H1 (cell line): ENCODE measurements at regions not wholly inside any gene's neighbourhood (a gene's known extent, or its start where the extent isn't known, plus 50 kb on each side); places are given as distances from the start of the nearest gene placed in this dataset.

Experiments
- CTCF ChIA-PET: fragments of 300-600 bp; sonication (Branson Sonifier 250); formaldehyde crosslinking; loops from one replicate; lab custom pipeline; 2021; ENCODE audit not compliant: partially characterized antibody; lab: Charles Lee
- POLR2A ChIA-PET: fragments of 300-600 bp; sonication (Branson Sonifier 250); formaldehyde crosslinking; loops from one replicate; lab custom pipeline; 2021; ENCODE audit warnings: inconsistent platforms; ENCODE audit not compliant: partially characterized antibody; lab: Charles Lee
- DNase-seq, 2 experiments: peaks; one replicate each; pipeline versions ENCODE4 v3.0.0 to v3.0.0-alpha.2; 2010 to 2022; ENCODE audit warnings: low spot score in 2 of 2, low read depth in 1 of 2, mixed read lengths in 1 of 2
- FAIRE-seq: peaks from 2 replicates; lab custom pipeline; 2011; peaks lifted over from hg19 to GRCh38; lab: Jason Lieb, UNC
- H2AFZ ChIP-seq: 2 replicates; pipeline ENCODE4 v1.8.1; 2012; ENCODE audit warnings: low read length, inconsistent platforms
- H2AK5ac ChIP-seq: 2 replicates; pipeline ENCODE4 v1.6.1; 2013; ENCODE audit warnings: low read depth, low read length
- H2BK120ac ChIP-seq: replicated peaks from 2 replicates; pipeline ENCODE3; 2013; ENCODE audit warnings: low read depth, low read length, inconsistent platforms
- H2BK12ac ChIP-seq: 2 replicates; pipeline ENCODE4 v1.6.1; 2013; ENCODE audit warnings: low read depth, low read length
- H2BK15ac ChIP-seq: 2 replicates; pipeline ENCODE4 v1.6.1; 2013; ENCODE audit warnings: low read length
- H2BK20ac ChIP-seq: 2 replicates; pipeline ENCODE4 v1.6.1; 2013; ENCODE audit warnings: low read length
- H2BK5ac ChIP-seq: 2 replicates; pipeline ENCODE4 v1.6.1; 2013; ENCODE audit warnings: low read depth, low read length
- H3K14ac ChIP-seq: 2 replicates; pipeline ENCODE4 v1.6.1; 2013; ENCODE audit warnings: inconsistent platforms; ENCODE audit not compliant: insufficient read length
- H3K18ac ChIP-seq: 2 replicates; pipeline ENCODE4 v1.6.1; 2013; ENCODE audit warnings: low read length; ENCODE audit errors: extremely low read depth
- H3K23ac ChIP-seq: 2 replicates; pipeline ENCODE4 v1.6.1; 2013; ENCODE audit warnings: inconsistent platforms; ENCODE audit not compliant: insufficient read length
- H3K23me2 ChIP-seq: 2 replicates; pipeline ENCODE4 v1.6.1; 2013; ENCODE audit warnings: low read depth, low read length
- H3K27ac ChIP-seq: 2 replicates; pipeline ENCODE4 v1.6.1; 2011; ENCODE audit warnings: low read depth, low read length, inconsistent platforms
- H3K27me3 ChIP-seq, 4 experiments: replicated peaks in 1 of 4; 1 replicate in 1 of 4; 2 replicates in 3 of 4; pipeline versions ENCODE4 v1.6.1 to v1.8.1; 2011 to 2013; ENCODE audit warnings: low read length in 3 of 4, mild to moderate bottlenecking in 3 of 4, inconsistent platforms in 2 of 4, mixed read lengths in 2 of 4, moderate library complexity in 1 of 4; ENCODE audit not compliant: control insufficient read depth in 3 of 4, insufficient read depth in 3 of 4; ENCODE audit errors: extremely low read depth in 1 of 4
- H3K36me3 ChIP-seq, 4 experiments: 2 replicates each; pipeline versions ENCODE4 v1.6.1 to v1.8.1; 2011 to 2013; ENCODE audit warnings: mild to moderate bottlenecking in 4 of 4, low read length in 3 of 4, moderate library complexity in 2 of 4, control low read depth in 1 of 4, inconsistent platforms in 1 of 4; ENCODE audit not compliant: insufficient read depth in 4 of 4, control insufficient read depth in 2 of 4
- H3K4ac ChIP-seq: replicated peaks from 2 replicates; pipeline ENCODE3; 2013; ENCODE audit warnings: low read length, low read depth, mixed read lengths, inconsistent platforms; ENCODE audit not compliant: insufficient read length
- H3K4me1 ChIP-seq, 4 experiments: replicated peaks in 1 of 4; 1 replicate in 1 of 4; 2 replicates in 3 of 4; pipeline versions ENCODE4 v1.6.1 to v1.8.1; 2011 to 2013; ENCODE audit warnings: low read length in 3 of 4, inconsistent platforms in 2 of 4, mixed read lengths in 1 of 4; ENCODE audit not compliant: insufficient read depth in 4 of 4, control insufficient read depth in 3 of 4
- H3K4me2 ChIP-seq, 2 experiments: 2 replicates each; pipeline versions ENCODE4 v1.6.1 to v1.8.1; 2011 to 2013; ENCODE audit warnings: low read depth in 2 of 2, low read length in 2 of 2, control low read depth in 1 of 2, inconsistent platforms in 1 of 2, mild to moderate bottlenecking in 1 of 2; ENCODE audit not compliant: insufficient read depth in 1 of 2
- H3K4me3 ChIP-seq, 4 experiments: fragments of 200-600, 300-600 bp in 1 of 4; sonication (generic), shearing (Covaris generic), sonication (Bioruptor Twin) in 1 of 4; 2 replicates each; pipeline versions ENCODE4 v1.5.1 to v1.8.1; 2011 to 2016; ENCODE audit warnings: low read length in 4 of 4, low read depth in 3 of 4, control low read depth in 2 of 4, inconsistent platforms in 2 of 4, mild to moderate bottlenecking in 2 of 4, mixed read lengths in 1 of 4, moderate library complexity in 1 of 4; ENCODE audit not compliant: insufficient read depth in 2 of 4; ENCODE audit errors: extremely low read depth in 1 of 4
- H3K56ac ChIP-seq: replicated peaks from 2 replicates; pipeline ENCODE3; 2013; ENCODE audit warnings: low read depth, mild to moderate bottlenecking, mixed read lengths, low read length, inconsistent platforms; ENCODE audit not compliant: insufficient read length
- H3K79me1 ChIP-seq: 2 replicates; pipeline ENCODE4 v1.6.1; 2013; ENCODE audit warnings: low read depth, low read length, control low read depth
- H3K79me2 ChIP-seq, 2 experiments: 2 replicates each; pipeline versions ENCODE4 v1.6.1 to v1.8.1; 2012 to 2013; ENCODE audit warnings: low read length in 2 of 2, mild to moderate bottlenecking in 2 of 2, inconsistent platforms in 1 of 2; ENCODE audit not compliant: insufficient read depth in 2 of 2, control insufficient read depth in 1 of 2
- H3K9ac ChIP-seq, 4 experiments: replicated peaks in 1 of 4; 1 replicate in 1 of 4; 2 replicates in 3 of 4; pipeline versions ENCODE4 v1.6.1 to v1.8.1; 2011 to 2013; ENCODE audit warnings: low read depth in 3 of 4, low read length in 3 of 4, control low read depth in 2 of 4, mild to moderate bottlenecking in 2 of 4, moderate library complexity in 2 of 4, inconsistent platforms in 1 of 4; ENCODE audit errors: extremely low read depth in 1 of 4
- H3K9me3 ChIP-seq, 2 experiments: 2 replicates each; pipeline versions ENCODE4 v1.6.1 to v1.8.1; 2012 to 2013; ENCODE audit warnings: mild to moderate bottlenecking in 2 of 2, moderate library complexity in 2 of 2, control low read depth in 1 of 2, inconsistent platforms in 1 of 2, low read depth in 1 of 2, low read length in 1 of 2, mixed read lengths in 1 of 2; ENCODE audit not compliant: insufficient read depth in 2 of 2
- H4K20me1 ChIP-seq, 2 experiments: replicated peaks in 1 of 2; 2 replicates each; pipeline versions ENCODE3 to v1.8.1; 2011 to 2013; ENCODE audit warnings: inconsistent platforms in 2 of 2, low read length in 2 of 2, mild to moderate bottlenecking in 1 of 2; ENCODE audit not compliant: insufficient read depth in 2 of 2, control insufficient read depth in 1 of 2
- H4K5ac ChIP-seq: 2 replicates; pipeline ENCODE4 v1.6.1; 2013; ENCODE audit warnings: low read length, low read depth, mixed read lengths, inconsistent platforms; ENCODE audit not compliant: insufficient read length
- H4K8ac ChIP-seq: 2 replicates; pipeline ENCODE4 v1.8.0; 2013; ENCODE audit warnings: mild to moderate bottlenecking, moderate library complexity, low read length, inconsistent platforms; ENCODE audit not compliant: insufficient read depth; ENCODE audit errors: extremely low read depth
- H4K91ac ChIP-seq: replicated peaks from 2 replicates; pipeline ENCODE3; 2013; ENCODE audit warnings: low read length, mixed read lengths, inconsistent platforms; ENCODE audit not compliant: insufficient read length
- RXRA ChIP-seq: IDR thresholded peaks from 2 replicates; pipeline ENCODE4 v1.6.1; 2011; ENCODE audit warnings: low read depth, mild to moderate bottlenecking, low read length, moderate library complexity; ENCODE audit not compliant: insufficient read depth
- TEAD4 ChIP-seq: IDR thresholded peaks from 2 replicates; pipeline ENCODE4 v1.6.1; 2012; ENCODE audit warnings: low read depth, low read length, inconsistent platforms, mixed read lengths
- WGBS, 2 experiments: shearing (Covaris generic) in 1 of 2; methylation state at CpG; one replicate each; pipeline versions ENCODE4 v1.1.6 to v1.1.7; 2013 to 2015; ENCODE audit warnings: low lambda C conversion rate in 2 of 2, mixed read lengths in 2 of 2, inconsistent platforms in 1 of 2, low coverage in 1 of 2, missing lambda C conversion rate in 1 of 2; ENCODE audit not compliant: insufficient replicate concordance in 2 of 2, insufficient coverage in 1 of 2, insufficient read length in 1 of 2; ENCODE audit errors: extremely low coverage in 1 of 2, missing lambda C conversion rate in 1 of 2; 5-methylcytosine and 5-hydroxymethylcytosine counted together

- no peak for FAIRE-seq
- ChIA-PET CTCF (interaction anchor here (1.1 kb wide), 1 partner anchor 9 kb away, joined by 3 read pairs; no protein-coding TSS in a partner anchor), POLR2A (no interaction called here)
- Histone ChIP-seq H2BK20ac (no peak overlapping the region), H3K27me3 (no peaks in the 10 kb centered on the region), H4K5ac (no peak overlapping the region), H3K18ac (no peak overlapping the region), H3K23me2 (no peaks in the 10 kb centered on the region), H4K20me1 (no peaks in the 10 kb centered on the region), H3K14ac (no peak overlapping the region), H3K4me2 (no peak overlapping the region), H4K8ac (no peak overlapping the region), H3K79me2 (no peaks in the 10 kb centered on the region), H3K23ac (no peak overlapping the region), H2BK15ac (no peak overlapping the region), H2BK120ac (no peak overlapping the region), H3K9me3 (no peaks in the 10 kb centered on the region), H2BK5ac (no peak overlapping the region), H3K27ac (no peak overlapping the region), H3K4me1 (no peaks in the 10 kb centered on the region), H2AK5ac (no peak overlapping the region), H4K91ac (no peak overlapping the region), H3K4ac (no peak overlapping the region), H3K79me1 (no peaks in the 10 kb centered on the region), H3K4me3 (no peak overlapping the region), H2AFZ (no peak overlapping the region), H3K36me3 (no peaks in the 10 kb centered on the region), H3K9ac (no peak overlapping the region), H2BK12ac (no peak overlapping the region), H3K56ac (no peak overlapping the region)
- 85% methylated on average over 4 of the region's 4 CpGs; no CpG with 5 or more reads in 1 of the 2 experiments for WGBS, 2 experiments
- no peak for DNase-seq
- TF ChIP-seq RXRA (no peak), TEAD4 (peak; percentile 76)
These were observed 497.5 kb upstream of the IGFBP7 start for GRCh38 chr4:57607566-57608180.
